ENCODE measurements at regions not wholly inside any gene's neighbourhood (a gene's known extent, or its start where the extent isn't known, plus 50 kb on each side); places are given as distances from the start of the nearest gene placed in this dataset.

- TF ChIP-seq CTCF (IDR thresholded peaks at IDR 0.05 in 4 of 5, conservative IDR thresholded peaks at IDR 0.05 in 1 of 5) (no peak), POLR2A (IDR thresholded peaks at IDR 0.05) (no peak)
Observed at GRCh38 chr1:105894006-105894405, 1162.5 kb upstream of the PRMT6 start.
